ENCODE measurements at regions not wholly inside any gene's neighbourhood (a gene's known extent, or its start where the extent isn't known, plus 50 kb on each side); places are given as distances from the start of the nearest gene placed in this dataset.
"Not testable (repeated sequence)": the region's sequence is repeated elsewhere in the genome, so short reads cannot be mapped to it uniquely, and the experiment has no call there.

DNA sequence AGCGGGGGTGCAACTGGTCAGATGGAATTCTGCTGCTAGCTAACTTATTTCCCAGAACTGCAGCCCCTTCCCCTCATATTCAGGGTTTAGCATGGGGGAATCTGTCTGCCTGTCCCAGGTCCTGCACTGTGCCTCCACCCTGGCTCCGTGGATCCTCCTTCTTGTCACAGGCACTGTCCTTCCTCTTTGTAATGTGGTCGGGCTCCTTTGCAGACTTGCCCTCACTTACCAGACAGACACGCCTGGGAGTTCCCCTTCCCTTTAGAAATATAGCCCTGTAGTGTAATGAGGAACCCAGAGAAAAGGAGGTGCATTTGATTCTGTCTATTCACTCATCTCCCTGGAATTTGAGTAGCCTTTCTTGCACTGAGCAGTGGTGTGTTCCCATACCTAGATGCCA, 108.7 kb downstream of the TRIM43 start:
- Histone ChIP-seq H4K20me1 (ENCODE audit: insufficient read depth) (no peaks in the 10 kb centered on the region), H2AFZ (no peak overlapping the region), H3F3A (ENCODE audit: insufficient read depth, low read depth) (no peaks in the 10 kb centered on the region), H3K9me2 (ENCODE audit: insufficient read depth) (no peaks in the 10 kb centered on the region), H3K27ac (no peak overlapping the region), H3K79me2 (ENCODE audit: low read depth) (no peaks in the 10 kb centered on the region), H3K4me1 (replicated peaks; ENCODE audit: insufficient read depth) (no peaks in the 10 kb centered on the region), H3K27me3 (ENCODE audit: insufficient read depth, low read depth) (peaks cover 52% of the 10 kb centered on the region), H3K36me3 (ENCODE audit: low read depth) (no peaks in the 10 kb centered on the region), H3K4me3 (no peak overlapping the region), H3K9me3 (ENCODE audit: insufficient read depth, low read depth) (no peaks in the 10 kb centered on the region), H3K4me2 (no peak overlapping the region)
- POLR2A ChIA-PET (ENCODE audit: unreplicated experiment), result no interaction called here
- DNase-seq, result no peak
- intact Hi-C loops (cut with micrococcal nuclease; ENCODE audit: unreplicated experiment), result no loop called here
- CTCF ChIA-PET, result no interaction called here
- BruUV-seq (replicated peaks), result no TSS peak
- TF ChIP-seq, protein P1, sequence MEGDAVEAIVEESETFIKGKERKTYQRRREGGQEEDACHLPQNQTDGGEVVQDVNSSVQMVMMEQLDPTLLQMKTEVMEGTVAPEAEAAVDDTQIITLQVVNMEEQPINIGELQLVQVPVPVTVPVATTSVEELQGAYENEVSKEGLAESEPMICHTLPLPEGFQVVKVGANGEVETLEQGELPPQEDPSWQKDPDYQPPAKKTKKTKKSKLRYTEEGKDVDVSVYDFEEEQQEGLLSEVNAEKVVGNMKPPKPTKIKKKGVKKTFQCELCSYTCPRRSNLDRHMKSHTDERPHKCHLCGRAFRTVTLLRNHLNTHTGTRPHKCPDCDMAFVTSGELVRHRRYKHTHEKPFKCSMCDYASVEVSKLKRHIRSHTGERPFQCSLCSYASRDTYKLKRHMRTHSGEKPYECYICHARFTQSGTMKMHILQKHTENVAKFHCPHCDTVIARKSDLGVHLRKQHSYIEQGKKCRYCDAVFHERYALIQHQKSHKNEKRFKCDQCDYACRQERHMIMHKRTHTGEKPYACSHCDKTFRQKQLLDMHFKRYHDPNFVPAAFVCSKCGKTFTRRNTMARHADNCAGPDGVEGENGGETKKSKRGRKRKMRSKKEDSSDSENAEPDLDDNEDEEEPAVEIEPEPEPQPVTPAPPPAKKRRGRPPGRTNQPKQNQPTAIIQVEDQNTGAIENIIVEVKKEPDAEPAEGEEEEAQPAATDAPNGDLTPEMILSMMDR (conservative IDR thresholded peaks at IDR 0.05), result no peak
- TF ChIP-seq EZH2 (IDR thresholded peaks at IDR 0.05; ENCODE audit: low read depth), result no peak

DNA sequence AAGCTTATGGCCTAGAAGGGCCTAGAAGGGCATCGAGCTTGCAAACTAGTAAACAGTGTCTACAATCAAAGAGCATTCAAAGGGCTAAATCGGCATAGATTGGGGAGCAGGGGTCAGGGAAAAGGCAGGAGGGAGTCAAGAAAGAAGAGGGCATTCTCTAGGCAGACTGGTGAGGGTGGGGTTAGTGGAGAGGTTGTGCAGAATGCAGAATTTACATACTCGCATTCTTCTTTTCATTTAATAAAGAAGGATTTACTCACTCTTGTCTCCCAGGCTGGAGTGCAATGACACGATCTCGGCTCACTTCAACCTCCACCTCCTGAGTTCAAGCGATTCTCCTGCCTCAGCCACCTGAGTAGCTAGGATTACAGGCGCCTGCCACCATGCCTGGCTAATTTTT, 110.7 kb downstream of the TRIM43 start:
- H3K79me2 ChIP-seq (ENCODE audit: low read depth), result no peaks in the 10 kb centered on the region
- no peaks in the 10 kb centered on the region for H3K9me2 ChIP-seq (ENCODE audit: insufficient read depth)
- H4K20me1 ChIP-seq (ENCODE audit: insufficient read depth), result no peaks in the 10 kb centered on the region
- ChIA-PET CTCF (no interaction called here), POLR2A (ENCODE audit: unreplicated experiment) (no interaction called here)
- no peak overlapping the region for H3K4me3 ChIP-seq
- H3K27me3 ChIP-seq (ENCODE audit: insufficient read depth, low read depth), result peaks cover 39% of the 10 kb centered on the region
- no peaks in the 10 kb centered on the region for H3K4me1 ChIP-seq (replicated peaks; ENCODE audit: insufficient read depth)
- H3K36me3 ChIP-seq (ENCODE audit: low read depth), result no peaks in the 10 kb centered on the region
- no peak for TF ChIP-seq EZH2 (IDR thresholded peaks at IDR 0.05; ENCODE audit: low read depth)
- TF ChIP-seq, protein P1 (conservative IDR thresholded peaks at IDR 0.05), result no peak
- no peaks in the 10 kb centered on the region for H3K9me3 ChIP-seq (ENCODE audit: insufficient read depth, low read depth)
- no TSS peak for BruUV-seq (replicated peaks)
- no peaks in the 10 kb centered on the region for H3F3A ChIP-seq (ENCODE audit: insufficient read depth, low read depth)
- no peak overlapping the region for H3K27ac ChIP-seq
- intact Hi-C loops (cut with micrococcal nuclease; ENCODE audit: unreplicated experiment), result no loop called here
- DNase-seq, result no peak
- no peak overlapping the region for H2AFZ ChIP-seq
- H3K4me2 ChIP-seq, result no peak overlapping the region

DNA sequence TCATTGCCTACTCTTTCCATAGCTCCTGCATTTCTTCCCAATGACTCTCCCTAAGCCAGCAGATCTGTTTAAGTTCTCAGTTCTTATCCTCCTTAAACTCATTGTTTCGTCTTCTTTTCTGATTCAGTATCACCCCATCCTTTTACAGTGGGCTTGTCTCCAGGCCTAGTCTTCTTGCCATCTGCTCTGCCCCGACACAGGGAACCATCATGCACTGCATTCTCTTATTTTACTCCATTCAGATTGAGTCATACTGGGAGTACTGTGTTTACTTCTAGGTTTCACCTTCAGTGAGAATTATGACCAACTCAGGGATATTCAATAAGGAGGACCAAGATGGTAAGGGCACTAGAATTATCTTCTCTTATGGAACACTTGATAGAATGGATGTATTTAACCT, 115.4 kb downstream of the TRIM43 start:
- CTCF ChIA-PET; intact Hi-C loops (cut with micrococcal nuclease; ENCODE audit: unreplicated experiment); H3K4me1 ChIP-seq (replicated peaks; ENCODE audit: insufficient read depth); H3K9me2 ChIP-seq (ENCODE audit: insufficient read depth); POLR2A ChIA-PET (ENCODE audit: unreplicated experiment); H2AFZ ChIP-seq; H4K20me1 ChIP-seq (ENCODE audit: insufficient read depth); BruUV-seq (replicated peaks); H3K79me2 ChIP-seq (ENCODE audit: low read depth); H3K4me3 ChIP-seq; DNase-seq; H3K36me3 ChIP-seq (ENCODE audit: low read depth); H3F3A ChIP-seq (ENCODE audit: insufficient read depth, low read depth); H3K4me2 ChIP-seq; H3K27ac ChIP-seq; H3K9me3 ChIP-seq (ENCODE audit: insufficient read depth, low read depth): not testable (repeated sequence)
- H3K27me3 ChIP-seq (ENCODE audit: insufficient read depth, low read depth), result peaks cover 12% of the 10 kb centered on the region; the same call in 1 of the 2 replicates

DNA sequence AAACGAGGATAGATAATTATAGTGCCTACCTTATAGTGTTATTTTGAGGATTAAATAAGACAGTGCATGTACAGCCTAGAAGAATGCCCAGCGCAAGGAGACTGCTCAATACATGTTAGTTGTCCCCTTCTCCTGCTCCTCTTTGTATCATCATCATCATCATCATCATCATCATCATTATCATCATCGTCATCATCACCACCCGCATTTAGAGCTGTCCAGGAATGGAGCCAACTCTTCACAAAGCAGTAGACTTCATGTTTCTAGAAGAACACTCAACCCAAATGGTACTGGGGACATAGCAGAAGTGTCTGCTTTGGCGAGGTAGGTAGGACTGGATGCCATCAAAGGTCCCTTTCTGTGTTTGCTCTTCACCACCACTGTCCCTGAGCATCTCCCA, 116.0 kb downstream of the TRIM43 start:
- Histone ChIP-seq H3K27ac (no peak overlapping the region), H3K79me2 (ENCODE audit: low read depth) (no peaks in the 10 kb centered on the region), H3K27me3 (ENCODE audit: insufficient read depth, low read depth) (peaks cover 10% of the 10 kb centered on the region; the same call in 1 of the 2 replicates), H3K9me3 (ENCODE audit: insufficient read depth, low read depth) (no peaks in the 10 kb centered on the region), H4K20me1 (ENCODE audit: insufficient read depth) (no peaks in the 10 kb centered on the region), H3F3A (ENCODE audit: insufficient read depth, low read depth) (no peaks in the 10 kb centered on the region), H3K4me2 (no peak overlapping the region), H3K4me3 (no peak overlapping the region), H3K4me1 (replicated peaks; ENCODE audit: insufficient read depth) (no peaks in the 10 kb centered on the region), H3K9me2 (ENCODE audit: insufficient read depth) (no peaks in the 10 kb centered on the region), H2AFZ (no peak overlapping the region), H3K36me3 (ENCODE audit: low read depth) (no peaks in the 10 kb centered on the region)
- ChIA-PET POLR2A (ENCODE audit: unreplicated experiment) (no interaction called here), CTCF (no interaction called here)
- no peak for DNase-seq
- BruUV-seq (replicated peaks), result no TSS peak
- TF ChIP-seq, protein P1 (conservative IDR thresholded peaks at IDR 0.05), result no peak
- no peak for TF ChIP-seq EZH2 (IDR thresholded peaks at IDR 0.05; ENCODE audit: low read depth)
- intact Hi-C loops (cut with micrococcal nuclease; ENCODE audit: unreplicated experiment), result no loop called here
